ENCODE measurements at regions not wholly inside any gene's neighbourhood (a gene's known extent, or its start where the extent isn't known, plus 50 kb on each side); places are given as distances from the start of the nearest gene placed in this dataset.
"Not testable (repeated sequence)": the region's sequence is repeated elsewhere in the genome, so short reads cannot be mapped to it uniquely, and the experiment has no call there.

DNA sequence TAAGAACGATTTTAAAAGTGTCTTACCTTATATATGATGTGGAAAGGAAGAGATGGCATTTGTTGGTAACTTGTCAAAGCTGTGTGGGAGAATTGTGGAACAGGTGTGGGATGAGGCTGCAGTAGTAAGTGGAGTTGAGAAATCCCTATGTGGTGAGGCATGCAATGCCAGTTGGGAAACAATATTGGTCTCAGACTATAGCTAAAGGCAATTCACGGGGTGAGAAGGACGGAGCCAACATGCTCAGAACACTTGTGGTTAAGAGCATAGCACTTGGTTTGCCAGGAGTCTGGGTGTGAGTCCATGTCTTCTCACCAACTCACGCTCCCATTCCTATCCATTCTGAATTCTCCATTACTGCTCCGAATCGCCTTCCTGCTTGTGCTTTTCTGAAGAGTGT lies 615.6 kb upstream of the ADAMTS9 start:
- no peak for DNase-seq (ENCODE audit: low spot score)

DNA sequence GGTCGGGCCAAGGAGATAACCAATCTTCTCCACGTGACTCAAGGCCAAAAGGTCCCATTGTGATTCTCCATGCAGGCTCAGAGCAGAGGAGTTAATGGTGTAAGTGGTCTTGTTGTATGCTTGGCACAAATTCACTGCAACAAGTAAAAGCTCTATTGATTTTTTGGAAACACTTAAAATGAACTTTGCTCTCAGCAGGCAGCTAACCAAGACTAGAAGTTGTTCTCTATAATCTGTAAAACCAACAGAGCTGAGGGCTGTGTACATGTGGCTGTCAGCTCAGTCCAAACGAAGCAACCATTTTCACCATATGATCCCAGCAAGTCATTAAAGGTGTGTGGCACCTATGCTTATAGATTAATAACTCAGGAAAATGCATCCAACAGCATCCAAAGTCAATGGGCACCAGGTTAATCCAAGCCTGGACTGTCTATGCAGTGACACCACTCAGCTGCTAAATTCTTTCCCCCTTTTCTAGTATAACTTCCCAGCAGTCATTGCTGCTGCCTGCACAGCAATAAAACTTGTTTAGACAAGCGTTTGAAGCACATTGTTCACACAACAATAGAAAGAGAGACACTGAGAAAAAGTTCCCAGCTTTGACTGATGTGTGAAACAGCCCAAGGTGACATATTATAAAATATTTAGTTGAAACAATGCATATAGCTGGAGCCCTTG lies 603.8 kb upstream of the ADAMTS9 start:
- DNase-seq (ENCODE audit: low spot score), result no peak

DNA sequence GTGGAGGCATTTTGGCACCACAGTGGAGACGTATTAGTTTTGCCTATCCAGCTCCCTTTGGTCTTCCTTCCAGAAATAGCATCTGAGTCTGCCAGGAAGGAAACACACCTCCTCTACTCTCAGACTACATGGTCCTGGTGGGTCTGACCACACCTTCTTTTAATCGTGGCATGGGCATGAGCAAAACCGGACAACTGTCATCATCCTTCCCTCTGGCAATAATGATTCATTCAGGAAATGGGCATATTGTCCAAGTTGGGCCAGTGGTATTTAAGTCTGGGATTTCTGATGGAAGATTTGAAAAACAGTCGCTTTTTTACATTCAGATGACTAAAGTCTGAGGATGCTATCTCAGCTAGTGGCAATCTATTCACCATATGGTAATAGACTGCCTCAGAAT lies 601.0 kb upstream of the ADAMTS9 start:
- DNase-seq (ENCODE audit: low spot score), result no peak

DNA sequence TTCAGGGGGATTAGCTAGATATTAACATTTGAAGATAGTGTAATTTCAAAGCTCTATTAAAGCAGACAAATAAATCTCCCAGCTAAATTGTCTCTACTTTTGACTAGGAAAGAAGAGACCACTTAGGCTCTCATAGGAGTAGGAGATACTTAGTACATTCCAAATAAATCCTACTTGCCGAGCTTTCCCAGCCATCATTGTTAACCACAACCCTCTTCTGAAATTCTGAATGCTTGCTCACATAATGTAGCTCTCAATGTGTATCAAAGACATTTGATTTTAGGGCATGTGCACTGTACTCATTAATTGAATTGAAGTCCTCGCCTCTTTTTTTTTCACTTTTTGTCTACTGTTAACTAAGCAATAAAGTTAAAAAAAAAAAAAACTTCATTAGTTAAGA lies 598.2 kb upstream of the ADAMTS9 start:
- no peak for DNase-seq (ENCODE audit: low spot score)

DNA sequence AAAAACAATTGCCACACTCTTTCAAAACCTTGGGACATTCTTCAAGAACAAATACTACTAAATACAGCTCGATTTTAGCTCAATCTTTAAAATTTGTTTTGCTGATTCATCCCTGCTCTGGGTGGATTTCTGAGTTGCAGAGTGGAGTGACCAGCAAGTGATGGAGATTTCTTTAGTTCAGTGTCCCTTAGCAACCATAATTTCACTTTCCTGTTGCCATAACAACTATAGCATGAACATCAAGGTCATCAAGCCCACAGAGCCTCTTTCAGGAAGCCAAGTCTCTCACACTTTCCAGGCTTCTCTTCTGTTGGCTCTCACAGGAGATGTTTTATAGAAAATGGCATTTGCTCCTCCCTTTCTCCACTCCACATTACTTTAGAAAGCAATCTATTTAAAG lies 597.2 kb upstream of the ADAMTS9 start:
- no peak for DNase-seq (ENCODE audit: low spot score)

DNA sequence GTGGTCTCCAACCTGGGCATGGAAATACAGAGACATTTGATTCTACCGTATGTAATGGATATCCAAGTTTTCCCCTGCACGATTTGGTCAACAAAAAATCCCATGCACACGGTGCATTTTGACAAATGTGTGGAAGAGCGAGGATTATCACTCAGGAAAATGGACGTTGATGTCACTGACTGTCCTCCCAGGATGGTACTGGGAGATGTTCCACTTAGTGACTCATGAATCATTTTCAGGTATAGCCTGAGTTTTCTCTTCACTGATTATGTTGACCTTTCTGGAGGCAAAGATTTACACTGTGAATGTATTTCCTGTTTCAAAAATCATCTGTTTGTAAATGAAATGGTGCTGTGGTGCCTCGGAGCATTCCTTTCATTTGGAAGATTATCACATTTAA lies 596.7 kb upstream of the ADAMTS9 start:
- DNase-seq (ENCODE audit: low spot score), result no peak

DNA sequence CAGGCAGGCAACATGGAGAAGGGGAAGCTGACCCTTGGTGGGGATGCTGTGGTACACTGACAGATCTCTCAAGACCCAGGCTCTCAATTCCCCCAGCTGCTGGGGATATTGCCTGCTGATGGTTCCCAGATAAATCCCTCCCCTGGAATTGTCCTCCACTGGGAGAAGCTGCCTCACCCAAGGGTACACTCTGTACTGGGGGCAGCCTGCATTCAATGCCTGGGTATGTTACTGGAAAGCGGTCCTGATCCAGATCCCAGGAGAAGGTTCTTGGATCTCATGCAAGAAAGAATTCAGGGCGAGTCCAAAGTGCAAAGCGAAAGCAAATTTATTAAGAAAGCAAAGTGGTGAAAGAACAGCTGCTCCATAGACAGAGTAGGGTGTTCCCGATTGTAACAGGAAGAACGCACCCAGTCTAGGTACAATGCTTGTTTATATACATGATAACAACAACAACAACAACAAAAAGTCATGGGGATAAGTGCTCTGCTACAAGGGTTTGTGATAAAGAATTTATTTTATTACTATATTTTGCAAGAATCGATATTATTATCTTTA lies 591.5 kb upstream of the ADAMTS9 start:
- DNase-seq (ENCODE audit: low spot score), result no peak

DNA sequence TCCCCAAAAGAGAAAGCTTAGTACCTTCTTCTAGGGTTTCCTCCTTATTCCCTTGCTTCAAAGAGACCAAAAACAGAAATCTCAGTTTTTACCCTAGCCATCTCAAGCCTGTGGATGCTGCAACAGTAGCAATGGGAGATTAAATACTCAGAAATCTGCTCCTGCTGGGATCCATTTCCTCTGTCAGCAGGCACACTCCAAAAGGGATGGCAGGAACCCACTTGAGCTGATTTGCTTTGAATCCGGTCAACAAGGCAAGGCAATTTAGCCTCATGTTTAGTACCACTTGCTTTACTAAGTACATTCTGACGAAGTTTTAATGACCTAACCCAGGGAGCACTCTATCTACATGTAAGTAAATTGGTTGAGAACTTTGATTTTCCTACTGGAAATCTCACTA lies 590.0 kb upstream of the ADAMTS9 start:
- DNase-seq (ENCODE audit: low spot score), result no peak

DNA sequence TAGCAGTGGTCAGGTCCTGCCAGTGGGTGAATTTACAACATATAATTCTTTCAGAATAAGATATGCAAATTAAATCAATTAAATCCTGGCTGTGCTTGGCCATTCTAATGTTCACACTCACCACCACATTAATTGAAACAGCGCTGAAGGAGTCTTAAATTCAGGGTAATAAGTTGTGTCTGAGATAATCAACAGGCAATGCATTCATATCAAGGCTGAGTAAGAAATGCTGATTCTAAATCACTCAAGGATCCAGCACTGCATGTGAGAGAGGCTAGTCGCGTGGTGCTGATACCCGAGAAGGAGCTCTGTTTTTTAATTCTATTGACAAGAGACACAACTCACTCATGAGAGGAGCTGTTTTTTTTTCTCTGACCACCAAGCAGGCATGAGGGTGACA lies 588.8 kb upstream of the ADAMTS9 start:
- DNase-seq (ENCODE audit: low spot score), result no peak

DNA sequence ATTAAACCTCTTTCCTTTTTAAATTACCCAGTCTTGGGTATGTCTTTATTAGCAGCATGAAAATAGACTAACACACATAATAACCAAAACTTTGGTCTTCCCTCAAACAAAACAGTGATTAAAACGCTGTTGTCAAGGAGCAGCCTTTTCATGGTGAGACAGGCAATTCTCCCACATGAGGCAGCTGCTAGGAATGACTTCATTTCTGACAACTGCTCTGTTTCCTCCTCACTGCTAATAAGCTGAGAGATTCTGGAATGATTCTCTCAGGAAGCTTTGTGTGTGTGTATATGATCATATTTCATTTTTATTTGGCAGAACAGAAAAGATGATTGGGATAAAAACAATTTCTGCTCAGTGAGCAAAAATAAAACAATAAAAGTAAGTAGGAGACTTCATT lies 580.6 kb upstream of the ADAMTS9 start:
- DNase-seq (ENCODE audit: low spot score), result peak; percentile 71

DNA sequence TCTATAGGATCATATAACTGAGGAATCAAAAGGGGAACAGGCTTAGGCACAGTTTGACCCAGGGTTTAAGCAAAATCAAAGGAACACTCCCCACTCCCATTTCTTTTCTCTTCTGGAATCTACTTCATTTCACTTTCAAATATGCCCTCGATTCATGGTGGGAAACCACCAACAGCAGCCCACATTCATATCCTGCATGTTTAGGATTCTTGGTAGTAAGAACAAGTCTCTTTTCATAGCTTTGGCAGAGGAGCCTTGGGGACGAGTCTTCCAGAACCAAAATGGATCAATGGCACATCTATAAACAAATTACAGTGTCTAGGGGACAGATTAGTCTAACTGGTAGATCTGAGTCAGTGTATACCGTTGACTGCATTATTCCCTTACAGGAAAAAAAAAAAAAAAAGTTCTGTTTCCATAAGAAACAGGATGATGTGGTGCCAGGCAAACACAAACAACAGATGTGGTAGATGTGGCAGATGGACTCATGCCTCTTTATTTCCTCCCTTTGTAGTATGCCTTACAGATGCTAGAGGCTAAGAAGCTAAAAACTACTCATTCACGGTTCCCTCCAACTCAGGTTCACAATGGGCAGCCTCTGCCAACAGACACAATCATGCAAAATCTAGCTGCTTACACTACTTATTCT lies 578.3 kb upstream of the ADAMTS9 start:
- no peak for DNase-seq (ENCODE audit: low spot score)

DNA sequence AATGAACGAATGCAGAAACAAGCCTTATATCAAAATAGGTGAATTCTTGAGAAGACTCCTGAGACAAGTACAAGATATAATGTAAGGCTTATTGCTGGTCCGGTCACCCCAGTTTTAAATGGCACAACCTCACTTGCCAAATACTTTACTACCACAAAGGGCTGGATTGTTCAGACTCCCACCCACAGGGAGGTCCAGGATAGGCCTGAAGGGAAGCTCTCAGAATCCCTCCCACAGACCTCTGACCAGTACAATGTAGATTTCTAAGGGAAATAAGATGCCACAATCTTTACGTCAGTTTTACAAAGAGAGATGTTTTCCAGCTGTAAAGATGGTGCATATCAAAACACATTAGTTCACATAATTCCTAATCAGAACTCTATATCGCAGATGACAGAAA lies 577.7 kb upstream of the ADAMTS9 start:
- no peak for DNase-seq (ENCODE audit: low spot score)

DNA sequence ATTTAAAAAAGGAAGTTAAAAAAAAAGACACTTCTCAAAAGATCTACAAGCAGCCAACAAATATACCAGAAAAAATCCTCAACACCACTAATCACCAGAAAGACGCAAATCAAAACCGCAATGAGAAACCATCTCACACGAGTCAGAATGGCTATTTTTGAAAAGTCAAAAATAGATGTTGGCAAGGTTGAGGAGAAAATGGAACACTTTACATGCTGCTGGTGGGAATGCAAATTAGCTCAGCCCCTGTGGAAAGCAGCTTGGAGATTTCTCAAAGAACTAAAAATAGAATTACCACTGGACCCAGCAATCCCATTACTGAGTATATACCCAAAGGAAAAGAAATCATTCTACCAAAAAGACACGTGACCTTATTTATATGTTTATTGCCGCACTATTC lies 574.7 kb upstream of the ADAMTS9 start:
- no peak for DNase-seq (ENCODE audit: low spot score)

DNA sequence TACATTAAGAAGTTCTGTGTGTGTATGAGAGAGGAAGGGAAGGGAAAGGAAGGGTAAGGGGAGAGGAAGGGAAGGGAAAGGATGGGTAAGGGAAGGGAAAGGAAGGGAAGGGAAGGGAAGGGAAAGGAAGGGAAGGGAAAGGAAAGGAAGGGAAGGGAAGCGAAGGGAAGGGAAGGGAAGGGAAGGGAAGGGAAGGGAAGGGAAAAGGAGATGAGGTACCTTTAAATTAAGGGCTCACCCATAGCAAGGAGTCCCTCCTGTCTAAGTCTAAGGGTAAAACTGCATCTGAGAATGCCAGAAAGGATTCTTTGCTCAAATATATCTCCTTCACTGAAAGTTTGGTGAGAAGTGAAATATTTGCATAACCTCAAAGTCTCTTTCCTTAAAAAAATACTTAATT lies 572.1 kb upstream of the ADAMTS9 start:
- DNase-seq (ENCODE audit: low spot score), result no peak

DNA sequence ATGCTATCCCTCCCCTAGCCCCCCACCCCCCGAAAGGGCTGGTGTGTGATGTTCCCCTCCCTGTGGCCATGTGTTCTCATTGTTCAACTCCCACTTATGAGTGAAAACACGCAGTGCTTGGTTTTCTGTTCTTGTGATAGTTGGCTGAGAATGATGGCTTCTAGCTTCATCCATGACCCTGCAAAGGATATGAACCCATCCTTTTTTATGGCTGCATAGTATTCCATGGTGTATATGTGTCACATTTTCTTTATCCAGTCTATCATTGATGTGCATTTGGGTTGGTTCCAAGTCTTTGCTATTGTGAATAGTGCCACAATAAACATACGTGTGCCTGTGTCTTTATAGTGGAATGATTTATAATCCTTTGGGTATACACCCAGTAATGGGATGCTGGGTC lies 565.1 kb upstream of the ADAMTS9 start:
- DNase-seq (ENCODE audit: low spot score), result not testable (repeated sequence)

DNA sequence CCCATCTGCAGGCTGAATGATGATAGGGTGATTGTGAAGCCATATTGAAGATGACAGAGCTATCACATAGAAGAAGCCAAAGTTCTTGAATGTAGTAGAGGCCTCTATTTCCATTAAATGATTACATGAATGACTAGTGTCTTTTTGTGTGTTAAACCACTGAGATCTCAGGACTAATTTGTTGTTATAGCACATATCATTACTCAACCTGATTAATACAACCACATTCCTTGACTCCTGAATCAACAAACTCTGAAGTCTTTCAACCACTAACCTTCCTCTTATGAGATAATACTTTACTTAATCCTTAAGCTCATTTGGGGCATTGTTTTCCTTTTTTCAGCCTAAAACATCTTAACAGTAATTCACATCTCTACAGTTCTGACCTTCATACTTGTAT lies 564.5 kb upstream of the ADAMTS9 start:
- no peak for DNase-seq (ENCODE audit: low spot score)

DNA sequence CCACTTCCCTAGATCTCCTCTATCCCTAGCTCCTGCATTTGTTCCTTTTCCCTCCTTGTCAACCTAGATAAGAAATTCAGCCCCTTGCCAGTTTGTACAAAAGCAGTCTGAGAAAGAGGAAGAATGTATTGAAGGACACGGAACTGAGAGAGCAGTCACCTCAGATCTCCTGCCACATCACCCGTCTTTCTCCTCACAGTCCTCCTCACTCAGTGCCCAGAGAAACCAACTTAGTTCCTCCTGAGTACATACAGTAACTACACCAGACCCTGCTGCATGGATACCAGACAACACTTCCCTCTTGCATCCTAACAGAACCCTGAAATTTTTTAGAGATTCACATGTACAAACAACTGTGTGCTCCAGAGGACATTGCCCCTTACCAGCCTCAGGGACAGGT lies 563.6 kb upstream of the ADAMTS9 start:
- no peak for DNase-seq (ENCODE audit: low spot score)

DNA sequence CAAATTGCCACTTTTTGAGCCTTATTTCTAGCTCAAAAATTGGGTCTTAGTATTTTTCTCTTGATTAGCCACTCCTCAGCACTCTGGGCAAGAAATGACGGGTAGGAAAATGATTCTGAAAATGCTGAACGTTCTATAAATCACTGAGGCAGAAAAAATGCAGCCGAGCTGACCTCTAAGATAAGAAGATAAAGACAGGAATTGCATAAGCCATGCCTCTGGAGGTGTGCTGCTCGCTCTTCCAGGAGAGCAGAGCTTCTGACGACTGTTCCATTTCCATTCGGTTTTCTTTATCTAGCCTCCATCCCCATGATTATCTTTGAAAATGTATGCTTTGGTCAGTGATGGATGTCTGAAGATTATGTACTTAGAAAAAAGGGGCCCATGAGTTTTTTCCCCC lies 558.8 kb upstream of the ADAMTS9 start:
- no peak for DNase-seq (ENCODE audit: low spot score)

DNA sequence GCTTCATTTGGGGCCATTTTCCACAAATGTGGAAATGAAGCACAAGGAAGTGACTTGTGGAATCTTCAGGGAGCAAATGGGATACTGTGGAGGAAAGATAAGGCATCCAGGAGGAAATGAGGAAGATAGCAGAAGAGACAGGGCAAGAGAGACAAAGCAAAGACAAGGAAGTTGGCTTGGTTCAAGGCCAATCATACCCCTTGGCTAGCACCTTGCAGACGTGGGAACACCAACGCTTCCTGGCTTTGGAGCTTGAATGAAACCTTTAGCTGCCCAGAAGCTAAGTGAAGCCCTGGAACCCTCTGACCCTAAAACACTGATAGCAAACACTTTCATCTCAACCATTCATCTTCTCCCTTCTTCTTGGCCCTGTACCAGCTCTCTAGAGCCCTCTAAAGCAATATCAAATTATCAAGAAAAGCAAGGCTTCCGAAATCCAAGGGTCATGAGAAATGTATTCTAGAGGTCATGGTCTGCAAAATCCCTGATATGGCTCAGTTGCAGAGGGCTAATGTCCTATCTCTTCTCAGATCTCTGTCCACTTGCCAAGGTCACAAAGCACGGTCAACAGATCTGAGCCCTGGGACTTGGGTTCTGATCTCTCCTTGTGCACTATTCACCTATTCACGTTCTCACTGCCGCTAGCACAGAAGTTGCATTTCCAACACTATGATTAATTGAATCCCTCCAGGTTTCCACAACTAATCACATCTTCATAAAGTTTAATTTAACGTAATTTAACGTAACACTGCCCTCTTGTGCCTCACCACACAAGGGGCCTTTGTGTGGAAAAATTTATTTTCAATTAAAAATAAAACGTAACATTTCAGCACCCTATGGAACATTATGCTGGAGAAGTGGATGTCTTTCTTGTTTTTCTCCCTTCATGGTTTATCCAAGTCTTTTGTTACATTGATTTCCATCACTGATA lies 557.6 kb upstream of the ADAMTS9 start:
- DNase-seq (ENCODE audit: low spot score), result peak; percentile 12

DNA sequence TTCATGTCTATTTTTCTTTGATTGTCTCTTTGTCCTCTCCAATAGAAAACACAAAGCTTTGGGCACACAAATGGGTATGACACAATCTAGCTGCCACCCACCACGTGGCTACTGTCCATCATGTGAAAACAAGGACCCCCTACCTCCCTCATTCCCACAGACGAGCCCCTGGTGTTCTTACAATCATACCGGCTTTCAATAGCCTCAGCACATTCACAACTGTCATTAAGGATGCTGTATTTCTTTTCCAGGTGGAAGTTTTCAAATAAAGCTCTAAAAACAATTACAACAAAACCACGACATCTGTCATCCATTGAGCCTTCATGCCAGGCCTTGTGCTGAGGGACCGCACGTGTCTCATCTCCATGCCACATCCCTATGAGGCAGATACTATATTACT lies 552.6 kb upstream of the ADAMTS9 start:
- DNase-seq (ENCODE audit: low spot score), result no peak

DNA sequence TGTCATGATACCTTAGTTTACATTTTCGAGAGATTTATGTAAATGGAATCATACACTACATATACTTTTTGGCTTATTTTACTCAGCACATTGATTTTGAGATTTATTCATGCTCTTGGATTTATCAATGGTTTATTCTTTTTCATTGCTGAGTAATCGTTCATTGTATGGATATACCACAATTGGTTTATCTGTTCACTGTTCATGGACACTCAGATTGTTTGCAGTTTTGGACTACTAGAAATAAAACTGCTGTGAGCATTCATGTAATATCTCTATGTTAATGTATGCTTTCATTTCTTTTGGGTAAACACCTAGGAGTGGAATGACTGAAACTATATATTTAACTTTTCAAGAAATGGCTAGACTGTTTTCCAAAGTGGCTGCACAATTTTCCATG lies 550.9 kb upstream of the ADAMTS9 start:
- DNase-seq (ENCODE audit: low spot score), result no peak

DNA sequence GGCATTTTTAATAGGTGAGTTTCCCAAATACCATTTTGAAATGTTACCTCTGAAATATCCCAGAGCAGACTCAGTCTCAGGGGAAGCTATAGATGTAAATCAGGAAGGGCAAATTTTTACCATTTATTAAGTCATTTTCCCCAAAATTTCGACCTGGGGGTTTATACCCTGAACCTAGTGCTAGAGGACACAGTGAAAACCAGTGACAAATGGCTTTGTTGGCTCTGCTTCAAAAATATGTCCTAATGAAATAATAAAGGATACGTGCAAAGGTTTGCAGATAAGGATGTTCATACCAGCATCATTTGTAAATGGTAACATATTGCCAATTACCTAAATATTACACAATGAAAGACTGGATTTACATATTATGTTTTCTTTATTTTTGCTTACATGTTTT lies 546.7 kb upstream of the ADAMTS9 start:
- DNase-seq (ENCODE audit: low spot score), result no peak

DNA sequence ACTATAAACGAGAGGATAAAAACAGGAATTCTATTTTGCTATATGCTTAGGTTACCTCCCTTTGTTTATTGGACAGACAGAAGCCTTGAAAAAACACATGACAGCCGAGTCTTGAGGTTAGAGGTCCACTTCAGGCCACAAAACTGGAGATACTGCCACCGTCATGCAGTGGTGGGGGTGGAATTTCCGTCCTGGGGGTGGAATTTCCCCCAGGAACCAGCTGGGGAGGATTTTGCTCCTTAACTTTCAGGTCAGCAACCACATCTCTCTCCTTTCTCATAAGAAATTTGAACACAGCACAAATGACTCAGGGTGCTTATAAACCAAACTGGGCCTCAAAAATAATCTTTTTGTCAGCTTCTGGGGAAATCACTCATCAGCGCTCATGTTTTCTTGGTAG lies 545.8 kb upstream of the ADAMTS9 start:
- DNase-seq (ENCODE audit: low spot score), result no peak
